NOMO-1 treated with dmso at 0.1 percent for 144 hours (cell line): ENCODE measurements at regions not wholly inside any gene's neighbourhood (a gene's known extent, or its start where the extent isn't known, plus 50 kb on each side); places are given as distances from the start of the nearest gene placed in this dataset.
"Not testable (repeated sequence)": the region's sequence is repeated elsewhere in the genome, so short reads cannot be mapped to it uniquely, and the experiment has no call there.

ENCODE experiments used
- DNase-seq: peaks from one replicate; lab custom pipeline; 2025; ENCODE audit not compliant: unreplicated experiment; lab: John Stamatoyannopoulos, UW

DNA sequence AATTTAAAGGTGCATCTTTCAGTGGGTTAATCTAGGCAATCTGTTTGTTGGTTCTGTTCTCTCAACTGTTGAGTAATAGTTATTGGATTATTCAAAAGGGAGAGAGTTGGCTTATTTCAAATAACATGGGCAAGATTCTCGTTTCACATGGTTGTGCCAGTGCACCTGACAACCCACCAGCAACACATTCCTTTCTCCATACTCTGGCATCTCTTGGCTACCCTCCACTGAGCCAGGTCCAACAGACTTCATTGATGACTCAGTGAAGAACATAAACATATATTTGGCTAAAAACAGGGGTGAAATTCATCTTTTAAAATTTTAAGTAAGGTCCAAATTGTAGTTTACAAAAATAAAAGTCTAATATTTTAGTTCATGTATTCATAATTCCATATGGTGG, 967.2 kb downstream of the RPA4 start:
- DNase-seq: no peak

DNA sequence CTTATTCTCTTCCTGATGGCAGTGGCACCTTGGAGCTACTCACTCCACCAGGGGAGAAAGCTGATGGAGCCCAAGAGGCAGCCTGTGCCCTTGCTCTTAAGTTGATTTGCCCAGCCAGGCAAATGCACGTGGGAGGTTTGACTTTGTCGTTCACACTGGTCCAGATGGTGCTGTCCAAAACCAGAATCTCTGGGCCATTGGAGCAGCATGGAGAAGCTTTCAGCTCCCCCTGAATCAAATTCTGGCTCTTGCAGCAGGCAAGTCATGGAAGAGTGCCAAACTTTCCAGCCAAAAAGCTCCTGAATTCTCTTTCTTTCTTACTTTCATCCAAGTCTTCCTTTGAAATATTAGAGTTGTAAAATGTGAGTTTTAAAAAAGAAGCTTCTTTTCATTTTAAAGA, 970.4 kb downstream of the RPA4 start:
- no peak for DNase-seq

GRCh38 chrX:97858592-97858991, 974.9 kb downstream of the RPA4 start:
- no peak for DNase-seq

GRCh38 chrX:97860226-97860625, 976.5 kb downstream of the RPA4 start:
- no peak for DNase-seq

GRCh38 chrX:97863261-97863660, 979.6 kb downstream of the RPA4 start:
- DNase-seq: no peak

DNA sequence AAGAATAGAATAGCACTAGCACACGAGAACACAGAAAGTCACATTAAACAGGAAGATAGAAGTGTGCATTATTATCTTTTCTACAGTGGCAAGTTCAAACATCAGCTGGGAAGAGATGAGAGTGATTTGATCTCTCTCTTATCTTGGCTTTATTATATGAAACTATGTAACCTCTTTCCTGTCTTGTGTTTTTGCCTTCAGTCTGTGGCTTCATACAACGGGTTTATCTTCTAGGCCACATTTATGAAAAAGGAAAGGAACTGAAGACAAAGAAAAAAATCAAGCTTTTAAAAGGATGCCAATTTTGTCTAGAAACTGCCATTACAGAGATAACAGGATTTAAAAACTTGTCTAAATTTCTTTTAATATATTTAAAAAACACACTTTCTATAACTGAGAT, 983.6 kb downstream of the RPA4 start:
- no peak for DNase-seq

DNA sequence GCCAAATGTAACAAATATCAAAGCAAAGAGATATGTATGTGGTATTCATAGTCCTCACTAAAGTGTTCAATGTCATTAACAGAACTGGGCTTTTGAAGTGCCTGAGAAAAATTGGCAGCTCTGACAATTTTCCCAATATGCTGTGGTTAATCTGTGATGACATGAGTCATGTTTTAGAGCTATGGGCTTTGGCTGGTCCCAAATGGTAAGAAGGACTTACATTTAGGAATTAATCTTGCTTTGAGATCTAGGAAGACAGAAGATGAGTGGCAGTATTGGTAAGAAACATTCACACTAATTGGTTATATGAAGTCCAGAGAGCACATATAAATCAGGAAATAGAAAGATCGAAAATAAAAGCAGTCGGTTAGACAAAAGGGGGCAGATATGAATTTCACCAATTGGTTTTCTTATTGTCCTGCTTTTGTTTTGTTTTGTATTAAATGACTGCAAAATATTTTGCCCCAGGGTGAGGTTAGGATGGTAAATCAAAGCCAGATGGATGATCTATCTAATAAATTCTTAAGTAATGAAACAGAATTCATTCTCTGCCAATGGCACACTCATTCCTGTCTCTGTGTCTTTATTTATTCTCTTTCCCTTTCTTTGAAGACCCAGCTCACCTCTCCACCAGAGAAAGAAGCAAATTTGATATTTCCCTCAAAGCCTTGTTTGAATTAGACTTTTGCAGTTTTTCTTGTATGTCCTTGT, 993.1 kb downstream of the RPA4 start:
- DNase-seq: no peak

DNA sequence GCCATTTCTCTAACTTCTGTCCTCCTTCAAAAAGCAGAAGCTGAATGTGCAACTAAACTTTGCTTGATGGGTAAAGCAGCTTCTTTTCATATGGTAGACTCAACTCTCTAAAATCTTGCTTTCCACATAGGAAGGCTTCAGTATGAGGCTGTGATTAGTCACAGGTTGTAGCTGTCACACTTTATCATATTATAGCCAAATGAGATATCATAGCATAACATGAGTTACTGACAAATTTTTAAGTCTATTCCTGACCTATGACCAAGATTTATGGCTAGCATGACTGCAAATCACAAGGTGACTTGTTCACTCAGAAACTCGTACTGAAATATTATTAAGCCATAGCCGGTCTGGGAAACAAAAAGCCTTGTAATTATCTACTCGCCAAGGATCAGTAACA, 998.6 kb downstream of the RPA4 start:
- DNase-seq: no peak

DNA sequence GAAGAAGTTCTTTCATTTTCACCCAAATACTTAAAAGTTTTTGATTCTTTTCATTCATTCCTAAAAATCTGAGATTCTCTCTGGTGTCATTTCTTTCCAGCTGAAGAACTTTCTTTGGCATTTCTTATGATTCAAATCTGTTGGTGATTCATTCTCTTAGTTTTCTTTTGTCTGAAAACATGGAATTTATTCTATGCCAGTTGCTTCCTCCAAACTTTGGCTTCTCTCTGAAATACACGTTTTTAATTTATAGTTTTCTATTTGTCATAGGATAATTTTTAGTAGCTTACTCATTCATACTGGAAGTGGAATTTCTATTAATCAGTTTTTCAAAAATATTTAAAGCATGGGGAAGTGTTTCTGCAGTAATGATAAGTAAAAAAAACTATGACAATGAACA, 1012.0 kb downstream of the RPA4 start:
- DNase-seq: no peak

GRCh38 chrX:97897998-97898397, 1014.3 kb downstream of the RPA4 start:
- no peak for DNase-seq

DNA sequence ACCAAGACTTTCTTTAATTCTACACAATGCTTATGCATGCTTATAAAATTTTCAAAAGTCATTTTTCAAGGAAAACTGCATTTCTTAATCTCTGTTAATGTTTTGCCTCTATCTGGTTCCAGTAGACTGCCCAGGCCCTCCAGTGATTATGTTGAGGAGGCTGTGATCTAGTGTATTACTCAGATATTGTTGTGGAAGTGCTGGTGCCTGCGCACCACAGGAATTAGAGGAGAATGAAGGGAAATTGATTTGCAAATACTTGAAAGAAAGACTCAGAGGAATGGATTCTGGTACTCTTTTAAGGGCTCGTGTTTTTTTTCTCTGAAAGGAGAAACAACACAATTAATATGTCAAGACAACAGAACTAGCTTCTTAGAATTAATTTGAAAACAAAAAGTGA, 1015.1 kb downstream of the RPA4 start:
- no peak for DNase-seq

DNA sequence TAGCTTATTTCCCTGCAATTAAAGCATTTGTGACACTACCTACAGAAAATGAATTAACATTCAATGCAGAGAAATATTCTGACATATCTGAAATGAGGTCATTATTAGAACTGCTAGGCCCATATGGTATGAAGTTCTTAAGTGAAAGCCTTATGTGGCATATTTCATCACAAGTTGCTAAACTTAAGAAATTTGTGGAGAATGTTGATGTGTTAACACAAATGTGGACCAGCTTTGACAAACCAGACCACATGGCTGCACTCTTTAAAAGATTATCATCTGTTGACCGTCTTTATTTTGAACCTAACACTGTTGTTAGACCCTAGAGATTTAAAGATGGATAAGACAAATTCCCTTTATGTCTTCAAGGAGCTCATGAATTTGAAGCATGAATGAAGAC, 1024.1 kb downstream of the RPA4 start:
- DNase-seq: no peak

DNA sequence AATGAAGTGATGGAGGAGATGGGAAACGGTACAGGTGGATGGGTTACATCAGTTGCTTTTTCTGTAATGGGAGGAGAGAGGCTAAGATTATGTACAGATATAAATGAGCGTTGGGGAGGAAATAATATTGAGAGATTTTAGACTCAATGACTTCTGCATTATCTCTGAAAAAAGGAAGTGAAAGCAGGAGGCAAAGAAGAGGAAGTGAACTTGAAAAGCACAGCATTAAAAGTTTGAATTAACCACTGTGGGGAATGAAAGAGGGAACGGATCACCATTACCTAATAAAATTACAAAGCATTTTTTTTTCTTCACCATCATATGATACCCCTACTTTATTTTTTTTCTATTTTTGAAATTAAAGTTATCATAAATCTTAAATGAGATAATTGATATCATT, 1025.5 kb downstream of the RPA4 start:
- peak; percentile 57 for DNase-seq

DNA sequence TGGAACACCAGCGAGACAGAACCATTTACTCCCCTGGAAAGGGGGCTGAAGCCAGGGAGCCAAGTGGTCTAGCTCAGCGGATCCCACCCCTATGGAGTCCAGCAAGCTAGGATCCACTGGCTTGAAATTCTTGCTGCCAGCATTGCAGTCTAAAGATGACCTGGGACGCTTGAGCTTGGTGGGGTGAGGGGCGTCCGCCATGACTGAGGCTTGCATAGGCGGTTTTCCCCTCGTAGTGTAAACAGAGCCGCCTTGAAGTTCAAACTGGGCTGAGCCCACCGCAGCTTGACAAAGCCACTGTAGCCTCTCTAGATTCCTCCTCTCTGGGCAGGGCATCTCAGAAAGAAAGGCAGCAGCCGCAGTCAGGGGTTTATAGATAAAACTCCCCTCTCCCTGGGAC, 1031.7 kb downstream of the RPA4 start:
- not testable (repeated sequence) for DNase-seq

DNA sequence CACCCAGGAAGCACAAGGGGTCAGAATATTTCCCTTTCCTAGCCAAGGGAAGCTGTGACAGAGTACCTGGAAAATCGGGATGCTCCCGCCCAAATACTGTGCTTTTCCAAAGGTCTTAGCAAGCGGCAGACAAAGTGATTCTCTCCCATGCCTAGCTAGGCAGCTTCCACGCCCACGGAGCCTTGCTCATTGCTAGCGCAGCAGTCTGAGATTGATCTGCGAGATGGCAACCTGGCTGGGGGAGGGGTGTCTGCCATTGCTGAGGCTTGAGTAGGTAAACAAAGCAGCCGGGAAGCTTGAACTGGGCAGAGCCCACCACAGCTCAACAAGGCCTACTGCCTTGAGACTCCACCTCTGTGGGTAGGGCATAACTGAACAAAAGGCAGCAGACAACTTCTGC, 1037.5 kb downstream of the RPA4 start:
- not testable (repeated sequence) for DNase-seq

- DNase-seq: no peak
Measured at GRCh38 chrX:97931586-97931985, 1047.9 kb downstream of the RPA4 start.

GRCh38 chrX:97936296-97936695, 1052.6 kb downstream of the RPA4 start:
- DNase-seq: no peak

DNA sequence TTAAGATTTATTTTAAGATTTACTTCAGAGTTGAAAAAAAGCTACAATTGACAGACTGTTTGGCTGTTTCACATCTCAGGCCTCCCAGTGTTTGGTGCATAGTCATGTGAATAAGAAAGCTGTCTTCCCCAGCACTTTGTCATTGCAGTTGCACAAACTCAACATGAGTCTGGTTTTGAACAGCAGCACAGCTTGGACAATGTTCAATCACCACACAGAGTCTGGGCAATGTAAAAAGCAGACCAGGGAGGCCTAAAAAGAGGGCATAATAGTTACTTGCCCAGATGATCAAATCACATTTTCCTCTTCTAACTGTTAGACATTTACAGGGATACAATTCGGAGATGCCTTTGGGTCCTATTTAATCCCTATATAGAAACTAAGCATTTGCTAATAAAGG, 1055.0 kb downstream of the RPA4 start:
- DNase-seq: no peak

DNA sequence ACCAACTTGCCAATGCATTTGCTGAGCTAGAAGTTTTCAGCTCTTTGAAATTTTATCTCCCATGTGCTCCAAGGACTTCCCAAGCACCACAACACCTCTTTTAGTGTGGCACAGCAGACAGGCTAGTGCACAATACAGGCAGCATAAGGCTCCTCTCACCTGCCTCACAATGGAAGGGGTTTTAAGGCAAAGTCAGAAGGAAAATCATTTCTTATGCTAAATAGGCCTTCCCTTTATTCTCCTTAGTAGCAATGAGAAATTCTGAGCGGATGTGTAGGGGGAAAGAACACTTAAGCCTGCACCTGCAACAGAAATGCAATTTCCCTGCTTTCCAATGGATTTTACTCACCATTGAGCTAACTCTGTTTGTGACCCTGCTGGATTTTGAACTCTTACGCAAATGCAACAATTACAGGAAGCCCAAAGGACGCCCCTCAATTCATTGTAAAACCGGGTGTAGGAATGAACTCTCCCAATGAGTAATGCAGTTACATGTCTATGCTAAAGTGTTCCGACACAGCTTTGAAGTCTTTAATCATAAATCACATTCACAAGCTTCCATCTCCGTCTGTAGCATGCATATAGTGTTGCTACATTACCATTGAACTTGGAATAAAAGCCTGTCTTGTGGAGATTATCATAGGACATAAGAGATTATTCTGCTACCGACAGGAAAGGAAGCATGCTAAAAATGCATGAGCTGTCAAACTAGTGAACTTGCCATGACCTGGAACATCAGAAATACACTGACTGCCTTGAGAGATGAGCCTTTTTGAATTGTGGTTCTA, 1084.9 kb downstream of the RPA4 start:
- DNase-seq: no peak

GRCh38 chrX:97984641-97985040, 1100.9 kb downstream of the RPA4 start:
- DNase-seq: no peak

DNA sequence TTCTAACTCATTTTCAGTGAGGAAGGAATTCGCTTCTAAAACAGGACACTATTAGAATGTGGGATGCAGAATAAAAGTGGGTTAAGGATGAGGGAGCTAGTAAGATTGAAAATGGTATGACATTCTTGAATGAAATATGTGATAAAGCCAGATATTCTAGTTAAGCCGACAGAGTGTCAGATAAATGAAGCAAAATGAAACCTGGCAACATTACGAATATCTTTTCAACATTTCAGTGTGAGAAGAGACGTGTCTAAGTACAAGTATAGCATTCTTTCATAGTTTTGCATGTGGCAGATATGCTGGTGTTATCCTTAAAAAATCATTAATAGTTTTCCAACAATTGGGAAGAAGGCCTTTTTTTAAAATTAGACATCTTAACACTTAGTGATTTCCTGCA, 1101.4 kb downstream of the RPA4 start:
- DNase-seq: no peak

DNA sequence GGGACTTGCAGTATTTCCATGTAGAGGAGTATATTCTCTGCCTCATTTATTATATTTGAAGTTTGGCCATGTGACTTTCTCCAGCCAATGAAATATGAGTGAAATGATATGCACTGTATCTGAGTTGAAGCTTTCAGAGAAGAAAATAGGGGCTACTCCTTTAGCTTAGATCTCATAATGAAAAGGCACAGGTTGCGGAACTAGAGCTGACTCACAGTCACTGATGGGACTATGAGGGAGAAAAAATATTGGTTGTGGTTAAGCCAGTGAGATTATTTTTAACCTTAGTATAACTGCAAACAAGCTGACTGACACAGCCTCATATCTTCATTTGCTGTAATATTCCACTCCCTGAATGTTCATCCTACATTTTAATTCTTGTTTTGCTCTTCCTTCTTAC, 1104.3 kb downstream of the RPA4 start:
- peak; percentile 40 for DNase-seq

- DNase-seq: no peak
Measured at GRCh38 chrX:97995834-97996233, 1112.1 kb downstream of the RPA4 start.
